Panc1 (cell line): ENCODE measurements at regions not wholly inside any gene's neighbourhood (a gene's known extent, or its start where the extent isn't known, plus 50 kb on each side); places are given as distances from the start of the nearest gene placed in this dataset.

Source experiments
- ATAC-seq: fragments of 200-7000 bp; cut with Tn5 transposase; 2 replicates; pipeline ENCODE4 v1.9.1; 2020; ENCODE audit warnings: mild to moderate bottlenecking, moderate library complexity
- BruUV-seq: library from RNA; stranded (reverse); fragments of 400-500 nt; replicated peaks from 2 replicates; lab custom pipeline; 2021; lab: Mats Ljungman, UMichigan
- CTCF ChIA-PET: fragments of 300-600 bp; sonication (Branson Sonifier 250); formaldehyde crosslinking; loops from one replicate; lab custom pipeline; 2022; ENCODE audit warnings: antibody characterized with exemption; lab: Charles Lee
- POLR2A ChIA-PET: fragments of 300-600 bp; sonication (Branson Sonifier 250); formaldehyde crosslinking; loops from one replicate; lab custom pipeline; 2022; ENCODE audit warnings: antibody characterized with exemption; lab: Charles Lee
- DNase-seq: peaks from one replicate; pipeline ENCODE4 v3.0.0-alpha.2; 2010; ENCODE audit warnings: low read depth, low spot score
- H3K27ac ChIP-seq: 2 replicates; pipeline ENCODE4 v1.5.1; 2011; ENCODE audit warnings: mild to moderate bottlenecking, low read length, inconsistent platforms
- H3K27me3 ChIP-seq: fragments of 200-500 bp; sonication (Bioruptor generic); 2 replicates; pipeline ENCODE4 v1.6.0; 2014; ENCODE audit warnings: low read length, inconsistent platforms; ENCODE audit not compliant: control insufficient read depth, insufficient read depth
- H3K36me3 ChIP-seq: fragments of 200-500 bp; sonication (Bioruptor generic); 2 replicates; pipeline ENCODE4 v1.5.1; 2014; ENCODE audit warnings: inconsistent platforms, mild to moderate bottlenecking, low read length, moderate library complexity; ENCODE audit not compliant: control insufficient read depth, insufficient read depth
- H3K4me1 ChIP-seq: 2 replicates; pipeline ENCODE4 v1.5.1; 2011; ENCODE audit warnings: inconsistent platforms, mild to moderate bottlenecking, low read length, moderate library complexity; ENCODE audit not compliant: control insufficient read depth, insufficient read depth
- H3K4me3 ChIP-seq, 2 experiments: 2 replicates each; pipeline ENCODE4 v1.5.1; 2011 to 2012; ENCODE audit warnings: low read depth in 2 of 2, low read length in 2 of 2, mild to moderate bottlenecking in 2 of 2, inconsistent platforms in 1 of 2, moderate library complexity in 1 of 2
- H3K9me3 ChIP-seq: fragments of 200-500 bp; sonication (Bioruptor generic); 2 replicates; pipeline ENCODE4 v1.5.1; 2014; ENCODE audit warnings: low read depth, mild to moderate bottlenecking, inconsistent platforms, low read length, moderate library complexity; ENCODE audit not compliant: control insufficient read depth, insufficient read depth
- CTCF ChIP-seq: fragments of 450-650 bp; IDR thresholded peaks from 2 replicates; pipeline ENCODE4 v1.5.1; 2017; ENCODE audit warnings: mild to moderate bottlenecking
- POLR2AphosphoS5 ChIP-seq: IDR thresholded peaks from 2 replicates; pipeline ENCODE4 v1.6.1; 2012; ENCODE audit warnings: mild to moderate bottlenecking, low read depth, low read length, moderate library complexity
- REST ChIP-seq, 2 experiments: IDR thresholded peaks; 2 replicates each; pipeline ENCODE4 v1.6.1; 2011 to 2012; ENCODE audit warnings: low read depth in 2 of 2, control low read depth in 1 of 2, low read length in 1 of 2, mild to moderate bottlenecking in 1 of 2, moderate library complexity in 1 of 2; ENCODE audit not compliant: insufficient read depth in 1 of 2
- SIN3A ChIP-seq: IDR thresholded peaks from 2 replicates; pipeline ENCODE4 v1.6.1; 2012; ENCODE audit warnings: low read depth, mild to moderate bottlenecking, low read length, moderate library complexity, borderline replicate concordance; ENCODE audit not compliant: insufficient read depth
- TCF7L2 ChIP-seq: IDR thresholded peaks from 2 replicates; pipeline ENCODE4 v1.6.1; 2011; ENCODE audit warnings: mild to moderate bottlenecking, low read depth, low read length, inconsistent platforms
- in situ Hi-C: cut with HindIII; loops from 2 replicates; pipeline ENCODE4 v1.10.0; 2016; ENCODE audit warnings: low sequenced_read_pairs, low pct_unique_long_range_greater_than_20kb
- intact Hi-C: fragments of 100-400 bp; cut with micrococcal nuclease; formaldehyde crosslinking; loops from one replicate; pipeline ENCODE4 v1.10.0; 2022; ENCODE audit not compliant: unreplicated experiment

- CTCF ChIA-PET = interaction anchor here (0.6 kb wide), 1 partner anchor 305 kb away, joined by 5 read pairs; no protein-coding TSS in a partner anchor
- intact Hi-C loops (no loop called here), in situ Hi-C loops (no loop called here)
- ATAC-seq (peak; percentile 43), DNase-seq (peak; percentile 78)
- Histone ChIP-seq H3K9me3 (no peaks in the 10 kb centered on the region), H3K27me3 (no peaks in the 10 kb centered on the region), H3K4me1 (peaks cover 26% of the 10 kb centered on the region), H3K4me3 (peak overlapping the region; percentile 3 to 38; a peak in 2 of 4 replicates), H3K36me3 (no peaks in the 10 kb centered on the region), H3K27ac (peak overlapping the region; percentile 30; the same call in 1 of the 2 replicates)
- TF ChIP-seq CTCF (no peak), REST (IDR thresholded peaks at IDR 0.05; ENCODE audit: insufficient read depth in 1 of 2, low read depth in 2 of 2, low read length in 1 of 2) (no peak)
- BruUV-seq = no TSS peak
- POLR2A ChIA-PET = no interaction called here
These were observed 52.0 kb upstream of the SMNDC1 start for GRCh38 chr10:110356628-110357245.

- H3K36me3 ChIP-seq = no peaks in the 10 kb centered on the region
- intact Hi-C loops = no loop called here
- ATAC-seq (no peak), DNase-seq (no peak)
- H3K9me3 ChIP-seq = no peaks in the 10 kb centered on the region
- H3K27ac ChIP-seq = peak overlapping the region; percentile 30; the same call in 1 of the 2 replicates
- H3K4me1 ChIP-seq = peaks cover 26% of the 10 kb centered on the region
- no peaks in the 10 kb centered on the region for H3K27me3 ChIP-seq
- POLR2A ChIA-PET = no interaction called here
- CTCF ChIA-PET = no interaction called here
- in situ Hi-C loops = no loop called here
- BruUV-seq = no TSS peak
- TF ChIP-seq SIN3A (no peak), TCF7L2 (0 out of 2 replicates have a peak, but pooled peaks have one; percentile 27)
- H3K4me3 ChIP-seq = no peak overlapping the region
These were observed 52.6 kb upstream of the SMNDC1 start for GRCh38 chr10:110357252-110357780.

- H3K36me3 ChIP-seq = no peaks in the 10 kb centered on the region
These were observed 53.2 kb upstream of the SMNDC1 start for GRCh38 chr10:110357871-110358270.

More at GRCh38 chr10:110357871-110358270, 53.2 kb upstream of the SMNDC1 start:
- no peak for TF ChIP-seq TCF7L2
- TF ChIP-seq SIN3A = no peak
- TF ChIP-seq REST (IDR thresholded peaks at IDR 0.05; ENCODE audit: insufficient read depth in 1 of 2, low read depth in 2 of 2, low read length in 1 of 2) = no peak
- TF ChIP-seq CTCF = no peak
- no peak for TF ChIP-seq POLR2AphosphoS5
- no peak for ATAC-seq
- Histone ChIP-seq H3K4me3 (no peak overlapping the region), H3K27me3 (no peaks in the 10 kb centered on the region), H3K27ac (no peak overlapping the region), H3K4me1 (peaks cover 26% of the 10 kb centered on the region), H3K9me3 (no peaks in the 10 kb centered on the region)
- in situ Hi-C loops = no loop called here
- no TSS peak for BruUV-seq
- intact Hi-C loops = no loop called here
- CTCF ChIA-PET = no interaction called here
- no peak for DNase-seq
- POLR2A ChIA-PET = no interaction called here
